NB4 (cell line): ENCODE measurements at regions not wholly inside any gene's neighbourhood (a gene's known extent, or its start where the extent isn't known, plus 50 kb on each side); places are given as distances from the start of the nearest gene placed in this dataset.

Experiments used
- CTCF ChIP-seq: IDR thresholded peaks from one replicate; pipeline ENCODE4 v1.5.1; 2012; ENCODE audit warnings: low read depth, low read length
- MAX ChIP-seq: IDR thresholded peaks from 2 replicates; pipeline ENCODE4 v1.6.1; 2011; ENCODE audit warnings: low read depth, low read length
- POLR2A ChIP-seq: IDR thresholded peaks from 2 replicates; pipeline ENCODE4 v1.6.1; 2011; ENCODE audit warnings: mild to moderate bottlenecking; ENCODE audit not compliant: insufficient read length; ENCODE audit errors: extremely low read depth

GRCh38 chr9:86854898-86855523 is 92.3 kb downstream of the GAS1 start:
- TF ChIP-seq CTCF (no peak), POLR2A (no peak), MAX (no peak)
